GM19328 (cell line): ENCODE measurements at regions not wholly inside any gene's neighbourhood (a gene's known extent, or its start where the extent isn't known, plus 50 kb on each side); places are given as distances from the start of the nearest gene placed in this dataset.
"Not testable (repeated sequence)": the region's sequence is repeated elsewhere in the genome, so short reads cannot be mapped to it uniquely, and the experiment has no call there.

Experiments
- ATAC-seq: cut with Tn5 transposase; IDR thresholded peaks from one replicate; pipeline ENCODE4 v1.9.1; 2021; ENCODE audit warnings: mild to moderate bottlenecking, moderate library complexity; ENCODE audit not compliant: unreplicated experiment

- ATAC-seq = not testable (repeated sequence)
Observed at GRCh38 chr6:67804808-67805207, 830.3 kb upstream of the ADGRB3 start.

- ATAC-seq = no peak
Observed at GRCh38 chr6:67802771-67803170, 832.3 kb upstream of the ADGRB3 start.

GRCh38 chr6:67792996-67793395, 842.1 kb upstream of the ADGRB3 start:
- no peak for ATAC-seq

GRCh38 chr6:67790569-67790968, 844.5 kb upstream of the ADGRB3 start:
- ATAC-seq = no peak

- not testable (repeated sequence) for ATAC-seq
Observed at GRCh38 chr6:67787119-67787518, 848.0 kb upstream of the ADGRB3 start.

GRCh38 chr6:67779876-67780275, 855.2 kb upstream of the ADGRB3 start:
- ATAC-seq = no peak

GRCh38 chr6:67775333-67775732, 859.7 kb upstream of the ADGRB3 start:
- no peak for ATAC-seq

- ATAC-seq = no peak
Observed at GRCh38 chr6:67768972-67769371, 866.1 kb upstream of the ADGRB3 start.

GRCh38 chr6:67767046-67767822, 867.8 kb upstream of the ADGRB3 start:
- ATAC-seq = not testable (repeated sequence)

- no peak for ATAC-seq
Observed at GRCh38 chr6:67766057-67766456, 869.0 kb upstream of the ADGRB3 start.

- ATAC-seq = no peak
Observed at GRCh38 chr6:67759001-67759400, 876.1 kb upstream of the ADGRB3 start.

GRCh38 chr6:67757465-67758033, 877.5 kb upstream of the ADGRB3 start:
- ATAC-seq = no peak

- no peak for ATAC-seq
Observed at GRCh38 chr6:67748521-67748920, 886.6 kb upstream of the ADGRB3 start.

GRCh38 chr6:67736816-67737215, 898.3 kb upstream of the ADGRB3 start:
- no peak for ATAC-seq

GRCh38 chr6:67736161-67736560, 898.9 kb upstream of the ADGRB3 start:
- no peak for ATAC-seq

GRCh38 chr6:67735623-67736022, 899.5 kb upstream of the ADGRB3 start:
- no peak for ATAC-seq

GRCh38 chr6:67722861-67723261, 912.2 kb upstream of the ADGRB3 start:
- no peak for ATAC-seq

- ATAC-seq = no peak
Observed at GRCh38 chr6:67717281-67717680, 917.8 kb upstream of the ADGRB3 start.

- no peak for ATAC-seq
Observed at GRCh38 chr6:67706388-67706787, 928.7 kb upstream of the ADGRB3 start.

- no peak for ATAC-seq
Observed at GRCh38 chr6:67698534-67698933, 936.5 kb upstream of the ADGRB3 start.

GRCh38 chr6:67694127-67694526, 941.0 kb upstream of the ADGRB3 start:
- no peak for ATAC-seq

GRCh38 chr6:67689329-67689728, 945.8 kb upstream of the ADGRB3 start:
- no peak for ATAC-seq

GRCh38 chr6:67687396-67687795, 947.7 kb upstream of the ADGRB3 start:
- ATAC-seq = no peak
